Mucosa of descending colon (tissue), 3 donors: ENCODE measurements at regions not wholly inside any gene's neighbourhood (a gene's known extent, or its start where the extent isn't known, plus 50 kb on each side); places are given as distances from the start of the nearest gene placed in this dataset.

Experiments used
- ATAC-seq: fragments of 200-7000 bp; cut with Tn5 transposase; one replicate; pipeline ENCODE4 v1.9.1; 2020; ENCODE audit warnings: mild to moderate bottlenecking, moderate library complexity
- DNase-seq, 3 donors: peaks; one replicate each; pipeline ENCODE4 v3.0.0-alpha.2; 2020
- H3K36me3 ChIP-seq: fragments of 200-600 bp; one replicate; pipeline ENCODE4 v1.8.0; 2021; ENCODE audit warnings: low read depth, mild to moderate bottlenecking
- H3K4me1 ChIP-seq: fragments of 200-600 bp; one replicate; pipeline ENCODE4 v1.8.0; 2021; ENCODE audit warnings: low read depth, mild to moderate bottlenecking
- H3K4me3 ChIP-seq: fragments of 200-600 bp; one replicate; pipeline ENCODE4 v1.8.0; 2021; ENCODE audit warnings: mild to moderate bottlenecking
- H3K9me3 ChIP-seq: fragments of 200-600 bp; one replicate; pipeline ENCODE4 v1.8.0; 2021; ENCODE audit warnings: mild to moderate bottlenecking
- CTCF ChIP-seq: fragments of 200-600 bp; IDR thresholded peaks from one replicate; pipeline ENCODE4 v1.8.0; 2022; ENCODE audit warnings: antibody characterized with exemption, mild to moderate bottlenecking
- intact Hi-C, 2 donors: fragments of 100-400 bp; cut with DNase I in 1 of 2; cut with micrococcal nuclease in 1 of 2; formaldehyde crosslinking; loops; one replicate each; pipeline versions ENCODE4 v1.11.0 to v1.11.1; 2022; cut with DNase I, micrococcal nuclease
- donor health status: DM: no; HTN: no; CAD: no; lungs with moderate emphysema.
- donor health status: DM: no; HTN: no; CAD: no.
- donor health status: DM: no; HTN: yes; CAD: no.

- no peaks in the 10 kb centered on the region for H3K36me3 ChIP-seq
- no peak for TF ChIP-seq CTCF
- intact Hi-C loops = no loop called here
- DNase-seq = peak; percentile 18 to 53 (median 25)
- peak; percentile 29 for ATAC-seq
- no peaks in the 10 kb centered on the region for H3K4me1 ChIP-seq
- H3K9me3 ChIP-seq = no peaks in the 10 kb centered on the region
- H3K4me3 ChIP-seq = no peak overlapping the region
Measured at GRCh38 chrX:67780694-67781109, 236.9 kb downstream of the AR start.

DNA sequence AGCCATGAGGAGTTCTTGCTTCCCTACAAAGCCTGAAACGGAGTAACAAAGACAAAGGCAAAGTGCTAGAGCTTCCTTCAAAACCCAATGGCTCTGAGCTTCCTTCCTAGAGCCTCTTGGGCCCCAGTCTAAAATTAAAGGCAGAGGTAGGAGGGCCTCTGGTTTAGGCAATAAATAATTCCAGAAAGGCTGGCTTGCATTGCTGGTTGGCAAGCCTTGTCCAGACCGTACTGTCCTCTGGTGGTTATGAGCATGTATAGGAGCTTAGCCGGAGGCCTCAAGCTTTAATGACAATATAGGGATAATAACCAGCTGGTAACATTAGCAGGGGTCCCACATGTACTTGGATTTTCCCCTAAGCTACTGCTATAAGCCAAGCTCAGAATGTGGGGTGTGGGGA lies 237.3 kb downstream of the AR start:
- intact Hi-C loops = no loop called here
- Histone ChIP-seq H3K9me3 (no peaks in the 10 kb centered on the region), H3K4me1 (no peaks in the 10 kb centered on the region), H3K36me3 (no peaks in the 10 kb centered on the region), H3K4me3 (no peak overlapping the region)
- no peak for TF ChIP-seq CTCF
- ATAC-seq (no peak), DNase-seq (no peak)

- Histone ChIP-seq H3K4me1 (no peaks in the 10 kb centered on the region), H3K36me3 (no peaks in the 10 kb centered on the region), H3K4me3 (no peak overlapping the region), H3K9me3 (no peaks in the 10 kb centered on the region)
- no peak for ATAC-seq
- intact Hi-C loops = no loop called here
- no peak for TF ChIP-seq CTCF
- no peak for DNase-seq
Measured at GRCh38 chrX:67784712-67785111, 240.9 kb downstream of the AR start.

DNA sequence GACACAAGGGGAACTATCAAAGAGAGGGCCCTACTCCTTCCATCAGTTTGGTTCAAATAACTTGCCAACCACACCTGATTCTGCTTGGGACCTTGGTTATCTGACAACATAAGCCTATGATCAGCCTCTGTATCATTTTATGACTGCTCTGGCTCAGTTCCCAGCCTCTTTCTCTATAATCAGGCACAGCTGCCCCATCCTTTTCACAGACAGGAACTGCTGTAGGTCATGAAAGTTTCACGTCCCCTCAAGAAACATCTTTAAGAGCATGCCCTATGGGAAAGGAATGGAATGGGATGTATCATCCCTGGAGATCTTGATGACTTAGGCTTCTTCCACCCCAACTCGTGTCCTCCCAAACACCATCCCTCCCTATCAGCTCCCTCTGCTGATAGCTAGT lies 243.4 kb downstream of the AR start:
- Histone ChIP-seq H3K4me1 (no peaks in the 10 kb centered on the region), H3K36me3 (no peaks in the 10 kb centered on the region), H3K9me3 (no peaks in the 10 kb centered on the region), H3K4me3 (no peak overlapping the region)
- no peak for DNase-seq
- ATAC-seq = no peak
- intact Hi-C loops = no loop called here
- TF ChIP-seq CTCF = no peak

- Histone ChIP-seq H3K4me1 (no peaks in the 10 kb centered on the region), H3K9me3 (no peaks in the 10 kb centered on the region), H3K4me3 (no peak overlapping the region), H3K36me3 (no peaks in the 10 kb centered on the region)
- no peak for DNase-seq
- no peak for ATAC-seq
- TF ChIP-seq CTCF = no peak
- intact Hi-C loops = no loop called here
Measured at GRCh38 chrX:67789536-67789935, 245.7 kb downstream of the AR start.
